GM23338 (cell line): ENCODE measurements at regions not wholly inside any gene's neighbourhood (a gene's known extent, or its start where the extent isn't known, plus 50 kb on each side); places are given as distances from the start of the nearest gene placed in this dataset.

Experiments used
- ATAC-seq: fragments of 200-7000 bp; cut with Tn5 transposase; 3 replicates; pipeline ENCODE4 v1.9.1; 2020
- DNase-seq: peaks from one replicate; pipeline ENCODE4 v3.0.0-alpha.2; 2015; ENCODE audit warnings: low spot score
- H2AFZ ChIP-seq: fragments of 200-600 bp; sonication (generic); 2 replicates; pipeline ENCODE4 v1.8.0; 2016; ENCODE audit warnings: antibody characterized with exemption, mild to moderate bottlenecking, moderate library complexity
- H3F3A ChIP-seq: fragments of 200-600 bp; sonication (generic); replicated peaks from 2 replicates; pipeline ENCODE4 v1.8.0; 2017; ENCODE audit warnings: antibody characterized with exemption, mixed run types, low read depth
- H3K27ac ChIP-seq: fragments of 200-600 bp; sonication (generic); 2 replicates; pipeline ENCODE4 v1.6.1; 2016; ENCODE audit warnings: low read depth
- H3K27me3 ChIP-seq: fragments of 200-600 bp; sonication (generic); 2 replicates; pipeline ENCODE4 v1.8.0; 2016; ENCODE audit warnings: mild to moderate bottlenecking, mixed run types, moderate library complexity; ENCODE audit not compliant: insufficient read depth
- H3K36me3 ChIP-seq: fragments of 200-600 bp; sonication (generic); 2 replicates; pipeline ENCODE4 v1.8.0; 2016; ENCODE audit warnings: mild to moderate bottlenecking; ENCODE audit not compliant: insufficient read depth
- H3K4me1 ChIP-seq: fragments of 200-600 bp; sonication (generic); 2 replicates; pipeline ENCODE4 v1.8.0; 2016; ENCODE audit warnings: mild to moderate bottlenecking, moderate library complexity; ENCODE audit not compliant: insufficient read depth
- H3K4me2 ChIP-seq: fragments of 200-600 bp; sonication (generic); 2 replicates; pipeline ENCODE4 v1.7.1; 2017; ENCODE audit warnings: mixed run types
- H3K4me3 ChIP-seq: fragments of 200-600 bp; sonication (generic); 2 replicates; pipeline ENCODE4 v1.6.1; 2016; ENCODE audit warnings: mixed run types
- H3K79me2 ChIP-seq: fragments of 200-600 bp; sonication (generic); replicated peaks from 2 replicates; pipeline ENCODE4 v1.8.0; 2017; ENCODE audit warnings: mild to moderate bottlenecking; ENCODE audit not compliant: insufficient read depth
- H3K9me2 ChIP-seq: fragments of 200-600 bp; sonication (generic); 2 replicates; pipeline ENCODE4 v1.8.0; 2017; ENCODE audit not compliant: insufficient read depth
- H4K20me1 ChIP-seq: fragments of 200-600 bp; sonication (generic); replicated peaks from 2 replicates; pipeline ENCODE4 v1.8.0; 2017; ENCODE audit warnings: mild to moderate bottlenecking; ENCODE audit not compliant: insufficient read depth
- H3K27ac Mint-ChIP-seq: 2 replicates; pipeline ENCODE4 v1.8.0; 2020; ENCODE audit warnings: inconsistent platforms, mild to moderate bottlenecking, moderate library complexity, mixed read lengths
- H3K27me3 Mint-ChIP-seq: 3 replicates; pipeline ENCODE4 v1.8.0; 2022; ENCODE audit warnings: low read depth, mild to moderate bottlenecking, moderate library complexity, mixed read lengths, inconsistent platforms; ENCODE audit not compliant: insufficient read depth, poor library complexity
- H3K36me3 Mint-ChIP-seq: 3 replicates; pipeline ENCODE4 v1.8.0; 2021; ENCODE audit warnings: low read depth, mild to moderate bottlenecking, inconsistent platforms, moderate library complexity, mixed read lengths
- H3K4me1 Mint-ChIP-seq: 3 replicates; pipeline ENCODE4 v1.8.0; 2020; ENCODE audit warnings: mild to moderate bottlenecking, inconsistent platforms, mixed read lengths
- H3K4me3 Mint-ChIP-seq: 3 replicates; pipeline ENCODE4 v1.8.0; 2021; ENCODE audit warnings: moderate library complexity, mild to moderate bottlenecking, inconsistent platforms, mixed read lengths
- H3K9me3 Mint-ChIP-seq: 3 replicates; pipeline ENCODE4 v1.8.0; 2020; ENCODE audit warnings: moderate library complexity, mild to moderate bottlenecking, inconsistent platforms, mixed read lengths
- CREB1 ChIP-seq: fragments of 250-450 bp; sonication (Bioruptor Pico); IDR thresholded peaks from 2 replicates; pipeline ENCODE4 v1.5.0; 2020; ENCODE audit warnings: low read depth, mild to moderate bottlenecking, moderate library complexity
- CTCF ChIP-seq, 2 experiments: fragments of 200-600 bp in 1 of 2; sonication (generic) in 1 of 2; conservative IDR thresholded peaks; 2 replicates each; pipeline versions ENCODE4 v1.5.1 to v1.6.1; 2016 to 2017; ENCODE audit warnings: antibody characterized with exemption in 2 of 2, low read depth in 2 of 2, mild to moderate bottlenecking in 2 of 2, moderate library complexity in 1 of 2
- EZH2 ChIP-seq: fragments of 200-600 bp; sonication (generic); IDR thresholded peaks from one replicate; pipeline ENCODE4 v1.8.0; 2017; ENCODE audit warnings: antibody characterized with exemption, mild to moderate bottlenecking, low read depth; ENCODE audit not compliant: unreplicated experiment
- EZH2phosphoT487 ChIP-seq: fragments of 200-600 bp; sonication (generic); IDR thresholded peaks from one replicate; pipeline ENCODE4 v1.8.1; 2018; ENCODE audit warnings: antibody characterized with exemption; ENCODE audit not compliant: unreplicated experiment
- NANOG ChIP-seq: IDR thresholded peaks from 2 replicates; pipeline ENCODE4 v1.6.1; 2016; ENCODE audit warnings: antibody characterized with exemption, borderline replicate concordance
- POLR2AphosphoS5 ChIP-seq: IDR thresholded peaks from 2 replicates; pipeline ENCODE4 v1.6.1; 2016; ENCODE audit warnings: antibody characterized with exemption, low read depth
- REST ChIP-seq: IDR thresholded peaks from one replicate; pipeline ENCODE4 v1.6.1; 2018; ENCODE audit warnings: antibody characterized with exemption; ENCODE audit not compliant: unreplicated experiment
- STAT1 ChIP-seq: IDR thresholded peaks from one replicate; pipeline ENCODE4 v1.6.1; 2016; ENCODE audit warnings: antibody characterized with exemption; ENCODE audit not compliant: unreplicated experiment
- ZNF114 ChIP-seq: fragments of 250-450 bp; sonication (Bioruptor Pico); IDR thresholded peaks from 2 replicates; pipeline ENCODE4 v1.5.0; 2020; ENCODE audit warnings: mild to moderate bottlenecking, moderate library complexity
- TF ChIP-seq, protein P1 (sequence below): fragments of 250-450 bp; sonication (Bioruptor Pico); IDR thresholded peaks from 2 replicates; pipeline ENCODE4 v1.5.0; 2020; ENCODE audit warnings: mild to moderate bottlenecking, moderate library complexity
- TF ChIP-seq, protein P2 (sequence below): IDR thresholded peaks from 2 replicates; pipeline ENCODE4 v1.6.1; 2016; ENCODE audit warnings: antibody characterized with exemption

GRCh38 chr18:66440433-66440832 is 163.5 kb downstream of the CDH19 start:
- Histone ChIP-seq H3K36me3 (no peaks in the 10 kb centered on the region), H3K9me2 (no peaks in the 10 kb centered on the region), H3K27ac (no peak overlapping the region), H3K4me3 (no peak overlapping the region), H3K27me3 (no peaks in the 10 kb centered on the region), H3K79me2 (no peaks in the 10 kb centered on the region), H3F3A (no peaks in the 10 kb centered on the region), H3K4me2 (no peak overlapping the region), H3K4me1 (no peaks in the 10 kb centered on the region), H4K20me1 (no peaks in the 10 kb centered on the region), H2AFZ (no peak overlapping the region)
- DNase-seq (no peak), ATAC-seq (no peak)
- Mint-ChIP-seq H3K27ac (no peak overlapping the region), H3K36me3 (no peaks in the 10 kb centered on the region), H3K27me3 (no peaks in the 10 kb centered on the region), H3K4me1 (no peaks in the 10 kb centered on the region), H3K4me3 (no peak overlapping the region), H3K9me3 (peaks cover 3% of the 10 kb centered on the region; the same call in 1 of the 3 replicates)
- no peak for TF ChIP-seq ZNF114 (CRISPR knock-in tag)
- TF ChIP-seq NANOG, result no peak
- no peak for TF ChIP-seq CTCF (conservative IDR thresholded peaks at IDR 0.05; ENCODE audit: low read depth in 2 of 2)
- no peak for TF ChIP-seq CREB1 (CRISPR knock-in tag)
- no peak for TF ChIP-seq EZH2
- TF ChIP-seq REST, result no peak
- TF ChIP-seq EZH2phosphoT487, result no peak
- no peak for TF ChIP-seq POLR2AphosphoS5
- TF ChIP-seq, protein P1, sequence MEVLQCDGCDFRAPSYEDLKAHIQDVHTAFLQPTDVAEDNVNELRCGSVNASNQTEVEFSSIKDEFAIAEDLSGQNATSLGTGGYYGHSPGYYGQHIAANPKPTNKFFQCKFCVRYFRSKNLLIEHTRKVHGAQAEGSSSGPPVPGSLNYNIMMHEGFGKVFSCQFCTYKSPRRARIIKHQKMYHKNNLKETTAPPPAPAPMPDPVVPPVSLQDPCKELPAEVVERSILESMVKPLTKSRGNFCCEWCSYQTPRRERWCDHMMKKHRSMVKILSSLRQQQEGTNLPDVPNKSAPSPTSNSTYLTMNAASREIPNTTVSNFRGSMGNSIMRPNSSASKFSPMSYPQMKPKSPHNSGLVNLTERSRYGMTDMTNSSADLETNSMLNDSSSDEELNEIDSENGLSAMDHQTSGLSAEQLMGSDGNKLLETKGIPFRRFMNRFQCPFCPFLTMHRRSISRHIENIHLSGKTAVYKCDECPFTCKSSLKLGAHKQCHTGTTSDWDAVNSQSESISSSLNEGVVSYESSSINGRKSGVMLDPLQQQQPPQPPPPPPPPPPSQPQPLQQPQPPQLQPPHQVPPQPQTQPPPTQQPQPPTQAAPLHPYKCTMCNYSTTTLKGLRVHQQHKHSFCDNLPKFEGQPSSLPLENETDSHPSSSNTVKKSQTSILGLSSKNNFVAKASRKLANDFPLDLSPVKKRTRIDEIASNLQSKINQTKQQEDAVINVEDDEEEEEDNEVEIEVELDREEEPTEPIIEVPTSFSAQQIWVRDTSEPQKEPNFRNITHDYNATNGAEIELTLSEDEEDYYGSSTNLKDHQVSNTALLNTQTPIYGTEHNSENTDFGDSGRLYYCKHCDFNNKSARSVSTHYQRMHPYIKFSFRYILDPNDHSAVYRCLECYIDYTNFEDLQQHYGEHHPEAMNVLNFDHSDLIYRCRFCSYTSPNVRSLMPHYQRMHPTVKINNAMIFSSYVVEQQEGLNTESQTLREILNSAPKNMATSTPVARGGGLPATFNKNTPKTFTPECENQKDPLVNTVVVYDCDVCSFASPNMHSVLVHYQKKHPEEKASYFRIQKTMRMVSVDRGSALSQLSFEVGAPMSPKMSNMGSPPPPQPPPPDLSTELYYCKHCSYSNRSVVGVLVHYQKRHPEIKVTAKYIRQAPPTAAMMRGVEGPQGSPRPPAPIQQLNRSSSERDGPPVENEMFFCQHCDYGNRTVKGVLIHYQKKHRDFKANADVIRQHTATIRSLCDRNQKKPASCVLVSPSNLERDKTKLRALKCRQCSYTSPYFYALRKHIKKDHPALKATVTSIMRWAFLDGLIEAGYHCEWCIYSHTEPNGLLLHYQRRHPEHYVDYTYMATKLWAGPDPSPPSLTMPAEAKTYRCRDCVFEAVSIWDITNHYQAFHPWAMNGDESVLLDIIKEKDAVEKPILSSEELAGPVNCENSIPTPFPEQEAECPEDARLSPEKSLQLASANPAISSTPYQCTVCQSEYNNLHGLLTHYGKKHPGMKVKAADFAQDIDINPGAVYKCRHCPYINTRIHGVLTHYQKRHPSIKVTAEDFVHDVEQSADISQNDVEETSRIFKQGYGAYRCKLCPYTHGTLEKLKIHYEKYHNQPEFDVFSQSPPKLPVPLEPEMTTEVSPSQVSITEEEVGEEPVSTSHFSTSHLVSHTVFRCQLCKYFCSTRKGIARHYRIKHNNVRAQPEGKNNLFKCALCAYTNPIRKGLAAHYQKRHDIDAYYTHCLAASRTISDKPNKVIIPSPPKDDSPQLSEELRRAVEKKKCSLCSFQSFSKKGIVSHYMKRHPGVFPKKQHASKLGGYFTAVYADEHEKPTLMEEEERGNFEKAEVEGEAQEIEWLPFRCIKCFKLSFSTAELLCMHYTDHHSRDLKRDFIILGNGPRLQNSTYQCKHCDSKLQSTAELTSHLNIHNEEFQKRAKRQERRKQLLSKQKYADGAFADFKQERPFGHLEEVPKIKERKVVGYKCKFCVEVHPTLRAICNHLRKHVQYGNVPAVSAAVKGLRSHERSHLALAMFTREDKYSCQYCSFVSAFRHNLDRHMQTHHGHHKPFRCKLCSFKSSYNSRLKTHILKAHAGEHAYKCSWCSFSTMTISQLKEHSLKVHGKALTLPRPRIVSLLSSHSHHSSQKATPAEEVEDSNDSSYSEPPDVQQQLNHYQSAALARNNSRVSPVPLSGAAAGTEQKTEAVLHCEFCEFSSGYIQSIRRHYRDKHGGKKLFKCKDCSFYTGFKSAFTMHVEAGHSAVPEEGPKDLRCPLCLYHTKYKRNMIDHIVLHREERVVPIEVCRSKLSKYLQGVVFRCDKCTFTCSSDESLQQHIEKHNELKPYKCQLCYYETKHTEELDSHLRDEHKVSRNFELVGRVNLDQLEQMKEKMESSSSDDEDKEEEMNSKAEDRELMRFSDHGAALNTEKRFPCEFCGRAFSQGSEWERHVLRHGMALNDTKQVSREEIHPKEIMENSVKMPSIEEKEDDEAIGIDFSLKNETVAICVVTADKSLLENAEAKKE (CRISPR knock-in tag), result no peak
- TF ChIP-seq STAT1, result no peak
- TF ChIP-seq, protein P2, sequence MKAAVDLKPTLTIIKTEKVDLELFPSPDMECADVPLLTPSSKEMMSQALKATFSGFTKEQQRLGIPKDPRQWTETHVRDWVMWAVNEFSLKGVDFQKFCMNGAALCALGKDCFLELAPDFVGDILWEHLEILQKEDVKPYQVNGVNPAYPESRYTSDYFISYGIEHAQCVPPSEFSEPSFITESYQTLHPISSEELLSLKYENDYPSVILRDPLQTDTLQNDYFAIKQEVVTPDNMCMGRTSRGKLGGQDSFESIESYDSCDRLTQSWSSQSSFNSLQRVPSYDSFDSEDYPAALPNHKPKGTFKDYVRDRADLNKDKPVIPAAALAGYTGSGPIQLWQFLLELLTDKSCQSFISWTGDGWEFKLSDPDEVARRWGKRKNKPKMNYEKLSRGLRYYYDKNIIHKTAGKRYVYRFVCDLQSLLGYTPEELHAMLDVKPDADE, result no peak
